Vagina (tissue), 2 donors: ENCODE measurements at regions not wholly inside any gene's neighbourhood (a gene's known extent, or its start where the extent isn't known, plus 50 kb on each side); places are given as distances from the start of the nearest gene placed in this dataset.

Source experiments
- DNase-seq, 2 donors: peaks; one replicate each; pipeline ENCODE4 v3.0.0-alpha.2; 2017; ENCODE audit errors: extremely low spot score in 2 of 2
- H3K27ac ChIP-seq: fragments of 200-600 bp; sonication (generic); one replicate; pipeline ENCODE4 v1.5.1; 2019
- H3K27me3 ChIP-seq: fragments of 200-600 bp; sonication (generic); one replicate; pipeline ENCODE4 v1.5.1; 2019
- H3K36me3 ChIP-seq, 2 donors: fragments of 200-600 bp; sonication (generic); one replicate each; pipeline ENCODE4 v1.5.1; 2017 to 2019
- H3K4me1 ChIP-seq: fragments of 200-600 bp; sonication (generic); one replicate; pipeline ENCODE4 v1.5.1; 2019
- H3K4me3 ChIP-seq, 2 donors: fragments of 200-600 bp; sonication (generic); 1 replicate in 1 of 2; 2 replicates in 1 of 2; pipeline ENCODE4 v1.5.1; 2016 to 2019
- H3K9me3 ChIP-seq: fragments of 200-600 bp; sonication (generic); one replicate; pipeline ENCODE4 v1.5.1; 2019
- CTCF ChIP-seq, 3 experiments: fragments of 450-650 bp in 2 of 3; fragments of 200-600 bp in 1 of 3; sonication (generic) in 1 of 3; IDR thresholded peaks; one replicate each; pipeline ENCODE4 v1.5.1; 2017 to 2019; ENCODE audit warnings: antibody characterized with exemption in 3 of 3, mild to moderate bottlenecking in 2 of 3, moderate library complexity in 2 of 3
- POLR2A ChIP-seq, 2 donors: fragments of 450-650 bp; IDR thresholded peaks; one replicate each; pipeline ENCODE4 v1.6.1; 2017; ENCODE audit warnings: antibody characterized with exemption in 2 of 2, mild to moderate bottlenecking in 2 of 2, moderate library complexity in 2 of 2
- POLR2AphosphoS5 ChIP-seq, 2 donors: sonication (generic); formaldehyde crosslinking; IDR thresholded peaks; one replicate each; pipeline ENCODE4 v1.9.0; 2017; ENCODE audit warnings: antibody characterized with exemption in 2 of 2, mild to moderate bottlenecking in 2 of 2, low read depth in 1 of 2; ENCODE audit not compliant: insufficient read depth in 1 of 2
- intact Hi-C: fragments of 100-400 bp; cut with DNase I; formaldehyde crosslinking; loops from one replicate; pipeline ENCODE4 v1.15.1; 2023

- no peak overlapping the region for H3K4me3 ChIP-seq
- intact Hi-C loops = no loop called here
- H3K27me3 ChIP-seq = no peaks in the 10 kb centered on the region
- no peak overlapping the region for H3K27ac ChIP-seq
- no peaks in the 10 kb centered on the region for H3K9me3 ChIP-seq
- DNase-seq = no peak
- no peak for TF ChIP-seq POLR2A (IDR thresholded peaks at IDR 0.05)
- no peak for TF ChIP-seq POLR2AphosphoS5 (IDR thresholded peaks at IDR 0.05; ENCODE audit: insufficient read depth in 1 of 2, low read depth in 1 of 2)
- no peak for TF ChIP-seq CTCF (IDR thresholded peaks at IDR 0.05)
- H3K36me3 ChIP-seq = no peaks in the 10 kb centered on the region
- H3K4me1 ChIP-seq = peaks cover 42% of the 10 kb centered on the region
Observed at GRCh38 chr12:132432126-132432705, 57.7 kb upstream of the FBRSL1 start.

- H3K27ac ChIP-seq = no peak overlapping the region
- H3K4me1 ChIP-seq = peaks cover 42% of the 10 kb centered on the region
- H3K9me3 ChIP-seq = no peaks in the 10 kb centered on the region
- peaks cover 5% of the 10 kb centered on the region for H3K27me3 ChIP-seq
- H3K36me3 ChIP-seq = no peaks in the 10 kb centered on the region
- no peak overlapping the region for H3K4me3 ChIP-seq
- DNase-seq = no peak
- intact Hi-C loops = no loop called here
- no peak for TF ChIP-seq POLR2AphosphoS5 (IDR thresholded peaks at IDR 0.05; ENCODE audit: insufficient read depth in 1 of 2, low read depth in 1 of 2)
- no peak for TF ChIP-seq POLR2A (IDR thresholded peaks at IDR 0.05)
- no peak for TF ChIP-seq CTCF (IDR thresholded peaks at IDR 0.05)
Observed at GRCh38 chr12:132430838-132431774, 58.8 kb upstream of the FBRSL1 start.

- no peak for DNase-seq
- no peak for TF ChIP-seq POLR2A (IDR thresholded peaks at IDR 0.05)
- TF ChIP-seq CTCF (IDR thresholded peaks at IDR 0.05) = no peak
- TF ChIP-seq POLR2AphosphoS5 (IDR thresholded peaks at IDR 0.05; ENCODE audit: insufficient read depth in 1 of 2, low read depth in 1 of 2) = no peak
- peaks cover 5% of the 10 kb centered on the region for H3K27me3 ChIP-seq
- no peak overlapping the region for H3K4me3 ChIP-seq
- intact Hi-C loops = no loop called here
- H3K9me3 ChIP-seq = no peaks in the 10 kb centered on the region
- no peak overlapping the region for H3K27ac ChIP-seq
- H3K4me1 ChIP-seq = peaks cover 42% of the 10 kb centered on the region
- H3K36me3 ChIP-seq = no peaks in the 10 kb centered on the region
Observed at GRCh38 chr12:132429946-132430643, 59.9 kb upstream of the FBRSL1 start.

- Histone ChIP-seq H3K9me3 (no peaks in the 10 kb centered on the region), H3K27me3 (peaks cover 5% of the 10 kb centered on the region), H3K36me3 (no peaks in the 10 kb centered on the region), H3K4me3 (no peak overlapping the region), H3K4me1 (peaks cover 42% of the 10 kb centered on the region), H3K27ac (no peak overlapping the region)
- no peak for DNase-seq
- intact Hi-C loops = no loop called here
- no peak for TF ChIP-seq POLR2AphosphoS5 (IDR thresholded peaks at IDR 0.05; ENCODE audit: insufficient read depth in 1 of 2, low read depth in 1 of 2)
Observed at GRCh38 chr12:132429602-132429945, 60.4 kb upstream of the FBRSL1 start.

- intact Hi-C loops = no loop called here
- Histone ChIP-seq H3K4me1 (peaks cover 42% of the 10 kb centered on the region), H3K4me3 (no peak overlapping the region), H3K27ac (no peak overlapping the region), H3K9me3 (no peaks in the 10 kb centered on the region), H3K27me3 (peaks cover 5% of the 10 kb centered on the region), H3K36me3 (no peaks in the 10 kb centered on the region)
- no peak for DNase-seq
- no peak for TF ChIP-seq POLR2A (IDR thresholded peaks at IDR 0.05)
- no peak for TF ChIP-seq POLR2AphosphoS5 (IDR thresholded peaks at IDR 0.05; ENCODE audit: insufficient read depth in 1 of 2, low read depth in 1 of 2)
- TF ChIP-seq CTCF (IDR thresholded peaks at IDR 0.05) = no peak
Observed at GRCh38 chr12:132428936-132429601, 60.9 kb upstream of the FBRSL1 start.
